CD14-positive monocyte (primary cell): ENCODE measurements at regions not wholly inside any gene's neighbourhood (a gene's known extent, or its start where the extent isn't known, plus 50 kb on each side); places are given as distances from the start of the nearest gene placed in this dataset.

ENCODE experiments used
- DNase-seq, 3 donors: peaks; one replicate each; pipeline ENCODE4 v3.0.0-alpha.2; 2011 to 2022
- H2AFZ ChIP-seq: 2 replicates; pipeline ENCODE4 v1.6.0; 2012; ENCODE audit warnings: mild to moderate bottlenecking, low read depth, low read length, inconsistent platforms; ENCODE audit not compliant: insufficient read depth, poor library complexity, severe bottlenecking
- H3K27ac ChIP-seq, 2 donors: 1 replicate in 1 of 2; 2 replicates in 1 of 2; pipeline ENCODE4 v1.5.1; 2012 to 2013; ENCODE audit warnings: low read length in 2 of 2, control low read depth in 1 of 2, inconsistent platforms in 1 of 2, low read depth in 1 of 2, mild to moderate bottlenecking in 1 of 2
- H3K27me3 ChIP-seq, 2 donors: one replicate each; pipeline versions ENCODE4 v1.6.0 to v1.6.1; 2011 to 2013; ENCODE audit warnings: low read length in 2 of 2; ENCODE audit not compliant: control insufficient read depth in 2 of 2, insufficient read depth in 2 of 2
- H3K36me3 ChIP-seq, 2 donors: replicated peaks in 1 of 2; 1 replicate in 1 of 2; 2 replicates in 1 of 2; pipeline versions ENCODE4 v1.5.1 to v1.6.1; 2012 to 2013; ENCODE audit warnings: low read length in 2 of 2, control low read depth in 1 of 2, inconsistent platforms in 1 of 2, mild to moderate bottlenecking in 1 of 2; ENCODE audit not compliant: insufficient read depth in 2 of 2, control insufficient read depth in 1 of 2
- H3K4me1 ChIP-seq, 2 donors: 1 replicate in 1 of 2; 2 replicates in 1 of 2; pipeline versions ENCODE4 v1.5.1 to v1.6.1; 2012 to 2013; ENCODE audit warnings: low read length in 2 of 2, control low read depth in 1 of 2, inconsistent platforms in 1 of 2, mild to moderate bottlenecking in 1 of 2, moderate library complexity in 1 of 2; ENCODE audit not compliant: insufficient read depth in 2 of 2, control insufficient read depth in 1 of 2
- H3K4me2 ChIP-seq: replicated peaks from 2 replicates; pipeline ENCODE3; 2012; ENCODE audit warnings: low read length, moderate library complexity, mild to moderate bottlenecking; ENCODE audit not compliant: poor library complexity, severe bottlenecking; ENCODE audit errors: extremely low read depth
- H3K4me3 ChIP-seq, 3 experiments: fragments of 200-600 bp in 1 of 3; sonication (generic) in 1 of 3; replicated peaks in 1 of 3; 1 replicate in 2 of 3; 2 replicates in 1 of 3; pipeline ENCODE4 v1.5.1; 2011 to 2013; ENCODE audit warnings: low read length in 3 of 3, mild to moderate bottlenecking in 3 of 3, control low read depth in 2 of 3, low read depth in 2 of 3, inconsistent platforms in 1 of 3, moderate library complexity in 1 of 3
- H3K79me2 ChIP-seq: 2 replicates; pipeline ENCODE4 v1.6.0; 2012; ENCODE audit warnings: mild to moderate bottlenecking, control low read depth, inconsistent platforms, low read length, moderate library complexity; ENCODE audit not compliant: insufficient read depth
- H3K9ac ChIP-seq: 2 replicates; pipeline ENCODE4 v1.6.0; 2017; ENCODE audit warnings: low read length, mild to moderate bottlenecking; ENCODE audit not compliant: insufficient read depth, poor library complexity, severe bottlenecking
- H3K9me3 ChIP-seq, 2 donors: replicated peaks in 1 of 2; 1 replicate in 1 of 2; 2 replicates in 1 of 2; pipeline versions ENCODE4 v1.5.1 to v1.6.1; 2012 to 2013; ENCODE audit warnings: low read length in 2 of 2, control low read depth in 1 of 2; ENCODE audit not compliant: control insufficient read depth in 1 of 2, insufficient read depth in 1 of 2
- H4K20me1 ChIP-seq: 2 replicates; pipeline ENCODE4 v1.6.0; 2012; ENCODE audit warnings: mild to moderate bottlenecking, low read length, control low read depth, moderate library complexity; ENCODE audit not compliant: insufficient read depth
- H3K27ac Mint-ChIP-seq, 7 donors: one replicate each; pipeline ENCODE4 v1.8.0; 2020; ENCODE audit warnings: mild to moderate bottlenecking in 7 of 7, mixed read lengths in 7 of 7, moderate library complexity in 6 of 7, inconsistent platforms in 2 of 7
- H3K27me3 Mint-ChIP-seq, 3 donors: one replicate each; pipeline ENCODE4 v1.8.0; 2021 to 2022; ENCODE audit warnings: low read depth in 3 of 3, mild to moderate bottlenecking in 3 of 3, mixed read lengths in 3 of 3, moderate library complexity in 3 of 3, inconsistent platforms in 1 of 3
- H3K36me3 Mint-ChIP-seq, 2 donors: one replicate each; pipeline ENCODE4 v1.8.0; 2020; ENCODE audit warnings: mixed read lengths in 2 of 2, inconsistent platforms in 1 of 2, mild to moderate bottlenecking in 1 of 2
- H3K4me1 Mint-ChIP-seq: one replicate; pipeline ENCODE4 v1.8.0; 2020; ENCODE audit warnings: mild to moderate bottlenecking, mixed read lengths
- H3K4me3 Mint-ChIP-seq, 2 donors: one replicate each; pipeline ENCODE4 v1.8.0; 2020; ENCODE audit warnings: mild to moderate bottlenecking in 2 of 2, mixed read lengths in 2 of 2, moderate library complexity in 1 of 2
- H3K9me3 Mint-ChIP-seq, 7 donors: one replicate each; pipeline ENCODE4 v1.8.0; 2020 to 2022; ENCODE audit warnings: mixed read lengths in 7 of 7, mild to moderate bottlenecking in 6 of 7, moderate library complexity in 6 of 7, inconsistent platforms in 2 of 7
- WGBS: methylation state at CpG from one replicate; pipeline ENCODE4 v1.1.5; 2013; ENCODE audit warnings: missing lambda C conversion rate; ENCODE audit not compliant: insufficient coverage; 5-methylcytosine and 5-hydroxymethylcytosine counted together
- intact Hi-C, 2 donors: fragments of 100-400 bp; cut with micrococcal nuclease; formaldehyde crosslinking; loops; one replicate each; pipeline versions ENCODE4 v1.15.0 to v1.15.1; 2023
- TF ChIP-seq, protein P1 (sequence below): fragments of 200-600 bp; IDR thresholded peaks from one replicate; pipeline ENCODE4 v1.8.0; 2022; ENCODE audit warnings: antibody characterized with exemption, mild to moderate bottlenecking

DNA sequence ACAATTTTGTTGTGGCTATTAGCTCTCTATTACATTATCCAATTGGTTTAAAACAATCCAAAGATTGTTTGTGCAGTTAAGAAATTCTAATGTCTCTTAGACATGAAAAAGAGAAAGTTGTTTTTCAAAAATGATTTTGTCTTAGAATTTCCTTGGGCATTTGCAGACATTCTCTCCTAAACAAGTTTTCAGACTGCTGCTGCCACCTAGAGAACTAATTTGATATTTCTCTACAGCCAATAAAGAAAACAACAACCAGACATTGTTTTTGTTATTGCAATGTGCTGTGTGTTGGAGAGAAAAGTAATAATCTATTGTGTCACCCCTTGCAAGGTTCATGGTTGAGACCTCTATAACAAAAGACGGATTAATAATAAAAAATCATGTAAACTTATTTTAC is 119.0 kb upstream of the SYT4 start:
- H3K36me3 Mint-ChIP-seq = no peaks in the 10 kb centered on the region
- WGBS = no CpG with 5 or more reads among the region's 1 CpG
- no peaks in the 10 kb centered on the region for H3K4me1 Mint-ChIP-seq
- Histone ChIP-seq H3K4me1 (no peaks in the 10 kb centered on the region), H3K36me3 (no peaks in the 10 kb centered on the region), H3K9ac (no peak overlapping the region), H3K27me3 (no peaks in the 10 kb centered on the region), H4K20me1 (no peaks in the 10 kb centered on the region), H3K4me2 (no peak overlapping the region), H3K9me3 (no peaks in the 10 kb centered on the region), H3K4me3 (no peak overlapping the region), H3K27ac (no peak overlapping the region), H3K79me2 (no peaks in the 10 kb centered on the region), H2AFZ (no peak overlapping the region)
- no peaks in the 10 kb centered on the region for H3K27me3 Mint-ChIP-seq
- TF ChIP-seq, protein P1, sequence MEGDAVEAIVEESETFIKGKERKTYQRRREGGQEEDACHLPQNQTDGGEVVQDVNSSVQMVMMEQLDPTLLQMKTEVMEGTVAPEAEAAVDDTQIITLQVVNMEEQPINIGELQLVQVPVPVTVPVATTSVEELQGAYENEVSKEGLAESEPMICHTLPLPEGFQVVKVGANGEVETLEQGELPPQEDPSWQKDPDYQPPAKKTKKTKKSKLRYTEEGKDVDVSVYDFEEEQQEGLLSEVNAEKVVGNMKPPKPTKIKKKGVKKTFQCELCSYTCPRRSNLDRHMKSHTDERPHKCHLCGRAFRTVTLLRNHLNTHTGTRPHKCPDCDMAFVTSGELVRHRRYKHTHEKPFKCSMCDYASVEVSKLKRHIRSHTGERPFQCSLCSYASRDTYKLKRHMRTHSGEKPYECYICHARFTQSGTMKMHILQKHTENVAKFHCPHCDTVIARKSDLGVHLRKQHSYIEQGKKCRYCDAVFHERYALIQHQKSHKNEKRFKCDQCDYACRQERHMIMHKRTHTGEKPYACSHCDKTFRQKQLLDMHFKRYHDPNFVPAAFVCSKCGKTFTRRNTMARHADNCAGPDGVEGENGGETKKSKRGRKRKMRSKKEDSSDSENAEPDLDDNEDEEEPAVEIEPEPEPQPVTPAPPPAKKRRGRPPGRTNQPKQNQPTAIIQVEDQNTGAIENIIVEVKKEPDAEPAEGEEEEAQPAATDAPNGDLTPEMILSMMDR = no peak
- H3K4me3 Mint-ChIP-seq = no peak overlapping the region
- DNase-seq = no peak
- intact Hi-C loops = no loop called here
- H3K27ac Mint-ChIP-seq = no peak overlapping the region
- no peaks in the 10 kb centered on the region for H3K9me3 Mint-ChIP-seq

GRCh38 chr18:43398601-43399000 is 121.3 kb upstream of the SYT4 start:
- Histone ChIP-seq H3K79me2 (no peaks in the 10 kb centered on the region), H4K20me1 (no peaks in the 10 kb centered on the region), H3K9ac (no peak overlapping the region), H3K27ac (no peak overlapping the region), H3K9me3 (no peaks in the 10 kb centered on the region), H3K4me2 (no peak overlapping the region), H3K27me3 (no peaks in the 10 kb centered on the region), H3K36me3 (no peaks in the 10 kb centered on the region), H2AFZ (no peak overlapping the region), H3K4me1 (no peaks in the 10 kb centered on the region), H3K4me3 (no peak overlapping the region)
- intact Hi-C loops = no loop called here
- DNase-seq = no peak
- no peaks in the 10 kb centered on the region for H3K27me3 Mint-ChIP-seq
- TF ChIP-seq, protein P1 = no peak
- no peaks in the 10 kb centered on the region for H3K36me3 Mint-ChIP-seq
- no peak overlapping the region for H3K27ac Mint-ChIP-seq
- no peaks in the 10 kb centered on the region for H3K4me1 Mint-ChIP-seq
- no CpG with 5 or more reads among the region's 1 CpG for WGBS
- H3K9me3 Mint-ChIP-seq = no peaks in the 10 kb centered on the region
- H3K4me3 Mint-ChIP-seq = no peak overlapping the region
